ENCODE measurements at regions not wholly inside any gene's neighbourhood (a gene's known extent, or its start where the extent isn't known, plus 50 kb on each side); places are given as distances from the start of the nearest gene placed in this dataset.

- no peak for TF ChIP-seq ZFX (IDR thresholded peaks at IDR 0.05)
- no peak overlapping the region for H3K27ac ChIP-seq
These were observed 264.6 kb downstream of the RBM43 start for GRCh38 chr2:150997066-150997465.

- TF ChIP-seq ZFX (IDR thresholded peaks at IDR 0.05): no peak
- TF ChIP-seq CTCF (conservative IDR thresholded peaks at IDR 0.05): no peak
These were observed 267.6 kb downstream of the RBM43 start for GRCh38 chr2:150994076-150994475.

GRCh38 chr2:150989969-150990368 is 271.7 kb downstream of the RBM43 start:
- no peak overlapping the region for H3K27ac ChIP-seq
- TF ChIP-seq ZFX (IDR thresholded peaks at IDR 0.05) (no peak), CTCF (conservative IDR thresholded peaks at IDR 0.05) (no peak)

More at GRCh38 chr2:150994076-150994475, 267.6 kb downstream of the RBM43 start:
- no peak overlapping the region for H3K27ac ChIP-seq

- no peak overlapping the region for H3K27ac ChIP-seq
- TF ChIP-seq CTCF (conservative IDR thresholded peaks at IDR 0.05) (no peak), ZFX (IDR thresholded peaks at IDR 0.05) (no peak)
These were observed 275.9 kb downstream of the RBM43 start for GRCh38 chr2:150985741-150986140.

GRCh38 chr2:150983314-150983897 is 278.3 kb downstream of the RBM43 start:
- TF ChIP-seq ZFX (IDR thresholded peaks at IDR 0.05): no peak
- no peak for TF ChIP-seq CTCF (conservative IDR thresholded peaks at IDR 0.05)
- H3K27ac ChIP-seq: no peak overlapping the region

GRCh38 chr2:150981826-150982225 is 279.8 kb downstream of the RBM43 start:
- no peak overlapping the region for H3K27ac ChIP-seq
- TF ChIP-seq ZFX (IDR thresholded peaks at IDR 0.05) (no peak), CTCF (conservative IDR thresholded peaks at IDR 0.05) (no peak)

- H3K27ac ChIP-seq: no peak overlapping the region
- TF ChIP-seq CTCF (conservative IDR thresholded peaks at IDR 0.05) (no peak), ZFX (IDR thresholded peaks at IDR 0.05) (no peak)
These were observed 283.6 kb downstream of the RBM43 start for GRCh38 chr2:150978053-150978452.

GRCh38 chr2:150977296-150977695 is 284.4 kb downstream of the RBM43 start:
- no peak for TF ChIP-seq CTCF (conservative IDR thresholded peaks at IDR 0.05)
- no peak for TF ChIP-seq ZFX (IDR thresholded peaks at IDR 0.05)
- H3K27ac ChIP-seq: no peak overlapping the region
